Astrocyte (in vitro differentiated cells and primary cell): ENCODE measurements at regions not wholly inside any gene's neighbourhood (a gene's known extent, or its start where the extent isn't known, plus 50 kb on each side); places are given as distances from the start of the nearest gene placed in this dataset.

ENCODE experiments used
- EZH2 ChIP-seq: IDR thresholded peaks from 2 replicates; pipeline ENCODE4 v1.6.1; 2012; ENCODE audit warnings: mild to moderate bottlenecking, low read length, inconsistent platforms; ENCODE audit not compliant: insufficient read depth
- TF ChIP-seq, protein P1 (sequence below): IDR thresholded peaks from 2 replicates; pipeline ENCODE4 v1.5.1; 2011; ENCODE audit warnings: low read depth, mild to moderate bottlenecking, inconsistent platforms, low read length, moderate library complexity; ENCODE audit not compliant: insufficient read depth

DNA sequence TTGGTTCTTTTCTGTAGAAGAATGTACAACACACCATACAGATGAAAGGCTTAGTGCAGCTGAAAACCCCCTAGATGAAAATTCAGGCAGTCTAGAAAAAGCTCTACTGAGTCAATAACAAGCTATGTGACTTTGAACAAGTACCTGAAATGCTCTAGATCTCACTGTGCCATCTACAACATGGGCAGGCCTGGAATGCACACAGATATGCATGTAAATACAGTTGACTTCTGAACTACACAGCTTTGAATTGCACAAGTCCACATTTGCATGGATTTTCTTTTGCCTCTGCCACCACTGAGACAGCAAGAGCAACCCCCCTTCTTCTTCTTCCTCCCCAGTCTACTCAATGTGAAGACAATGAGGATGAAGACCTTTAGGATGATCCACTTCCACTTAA, 98.4 kb downstream of the CNTN3 start:
- TF ChIP-seq, protein P1, sequence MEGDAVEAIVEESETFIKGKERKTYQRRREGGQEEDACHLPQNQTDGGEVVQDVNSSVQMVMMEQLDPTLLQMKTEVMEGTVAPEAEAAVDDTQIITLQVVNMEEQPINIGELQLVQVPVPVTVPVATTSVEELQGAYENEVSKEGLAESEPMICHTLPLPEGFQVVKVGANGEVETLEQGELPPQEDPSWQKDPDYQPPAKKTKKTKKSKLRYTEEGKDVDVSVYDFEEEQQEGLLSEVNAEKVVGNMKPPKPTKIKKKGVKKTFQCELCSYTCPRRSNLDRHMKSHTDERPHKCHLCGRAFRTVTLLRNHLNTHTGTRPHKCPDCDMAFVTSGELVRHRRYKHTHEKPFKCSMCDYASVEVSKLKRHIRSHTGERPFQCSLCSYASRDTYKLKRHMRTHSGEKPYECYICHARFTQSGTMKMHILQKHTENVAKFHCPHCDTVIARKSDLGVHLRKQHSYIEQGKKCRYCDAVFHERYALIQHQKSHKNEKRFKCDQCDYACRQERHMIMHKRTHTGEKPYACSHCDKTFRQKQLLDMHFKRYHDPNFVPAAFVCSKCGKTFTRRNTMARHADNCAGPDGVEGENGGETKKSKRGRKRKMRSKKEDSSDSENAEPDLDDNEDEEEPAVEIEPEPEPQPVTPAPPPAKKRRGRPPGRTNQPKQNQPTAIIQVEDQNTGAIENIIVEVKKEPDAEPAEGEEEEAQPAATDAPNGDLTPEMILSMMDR, result no peak
- TF ChIP-seq EZH2, result no peak
